Hepatocyte (in vitro differentiated cells): ENCODE measurements at regions not wholly inside any gene's neighbourhood (a gene's known extent, or its start where the extent isn't known, plus 50 kb on each side); places are given as distances from the start of the nearest gene placed in this dataset.

Experiments
- CTCF ChIP-seq: fragments of 200-600 bp; sonication (generic); IDR thresholded peaks from 2 replicates; pipeline ENCODE4 v1.5.1; 2016; ENCODE audit warnings: antibody characterized with exemption, mild to moderate bottlenecking; ENCODE audit not compliant: poor library complexity
- EZH2 ChIP-seq: fragments of 200-600 bp; sonication (generic); IDR thresholded peaks from 2 replicates; pipeline ENCODE4 v1.6.1; 2016; ENCODE audit warnings: antibody characterized with exemption, mild to moderate bottlenecking, borderline replicate concordance
- EZH2phosphoT487 ChIP-seq: fragments of 200-600 bp; sonication (generic); IDR thresholded peaks from one replicate; pipeline ENCODE4 v1.6.1; 2018; ENCODE audit warnings: antibody characterized with exemption, mild to moderate bottlenecking, low read depth, moderate library complexity; ENCODE audit not compliant: unreplicated experiment, severe bottlenecking

- TF ChIP-seq CTCF (no peak), EZH2 (no peak), EZH2phosphoT487 (no peak)
Observed at GRCh38 chr1:80917826-80918225, 882.9 kb upstream of the ADGRL2 start.
